Putamen (tissue), 1 donor: ENCODE measurements at regions not wholly inside any gene's neighbourhood (a gene's known extent, or its start where the extent isn't known, plus 50 kb on each side); places are given as distances from the start of the nearest gene placed in this dataset.
"Not testable (repeated sequence)": the region's sequence is repeated elsewhere in the genome, so short reads cannot be mapped to it uniquely, and the experiment has no call there.

Experiments used
- DNase-seq: peaks from one replicate; pipeline ENCODE4 v3.0.0-alpha.2; 2016; ENCODE audit warnings: low spot score

- DNase-seq, result not testable (repeated sequence)
Observed at GRCh38 chr10:93127642-93128215, 54.0 kb downstream of the CYP26A1 start.

GRCh38 chr10:93131986-93132385 is 58.3 kb downstream of the CYP26A1 start:
- DNase-seq, result no peak

- no peak for DNase-seq
Observed at GRCh38 chr10:93138113-93138870, 64.6 kb downstream of the CYP26A1 start.

GRCh38 chr10:93139059-93139655 is 65.5 kb downstream of the CYP26A1 start:
- no peak for DNase-seq

GRCh38 chr10:93142534-93142933 is 68.8 kb downstream of the CYP26A1 start:
- no peak for DNase-seq

GRCh38 chr10:93143281-93143680 is 69.6 kb downstream of the CYP26A1 start:
- no peak for DNase-seq

GRCh38 chr10:93146336-93146735 is 72.6 kb downstream of the CYP26A1 start:
- no peak for DNase-seq

- DNase-seq, result no peak
Observed at GRCh38 chr10:93147281-93147680, 73.6 kb downstream of the CYP26A1 start.

- DNase-seq, result no peak
Observed at GRCh38 chr10:93148476-93148875, 74.8 kb downstream of the CYP26A1 start.

- DNase-seq, result no peak
Observed at GRCh38 chr10:93149761-93150160, 76.1 kb downstream of the CYP26A1 start.

- DNase-seq, result no peak
Observed at GRCh38 chr10:93150289-93150688, 76.6 kb downstream of the CYP26A1 start.

GRCh38 chr10:93150990-93151547 is 77.4 kb downstream of the CYP26A1 start:
- no peak for DNase-seq

- DNase-seq, result no peak
Observed at GRCh38 chr10:93152136-93152535, 78.4 kb downstream of the CYP26A1 start.

- no peak for DNase-seq
Observed at GRCh38 chr10:93154531-93154930, 80.8 kb downstream of the CYP26A1 start.

- DNase-seq, result no peak
Observed at GRCh38 chr10:93160140-93160539, 86.4 kb downstream of the CYP26A1 start.

GRCh38 chr10:93160829-93161228 is 87.1 kb downstream of the CYP26A1 start:
- no peak for DNase-seq

- no peak for DNase-seq
Observed at GRCh38 chr10:93165367-93165766, 91.7 kb downstream of the CYP26A1 start.

GRCh38 chr10:93166134-93166533 is 92.4 kb downstream of the CYP26A1 start:
- no peak for DNase-seq

- no peak for DNase-seq
Observed at GRCh38 chr10:93171837-93172236, 98.1 kb downstream of the CYP26A1 start.

GRCh38 chr10:93173967-93174845 is 100.5 kb downstream of the CYP26A1 start:
- no peak for DNase-seq

- DNase-seq, result no peak
Observed at GRCh38 chr10:93175490-93175889, 101.8 kb downstream of the CYP26A1 start.

GRCh38 chr10:93177511-93177910 is 103.8 kb downstream of the CYP26A1 start:
- DNase-seq, result no peak
